ENCODE measurements at regions not wholly inside any gene's neighbourhood (a gene's known extent, or its start where the extent isn't known, plus 50 kb on each side); places are given as distances from the start of the nearest gene placed in this dataset.
"Not testable (repeated sequence)": the region's sequence is repeated elsewhere in the genome, so short reads cannot be mapped to it uniquely, and the experiment has no call there.

- DNase-seq, result no peak
These were observed 68.1 kb upstream of the GRXCR1 start for GRCh38 chr4:42824278-42824977.

GRCh38 chr4:42821230-42821629 lies 71.3 kb upstream of the GRXCR1 start:
- no peak for DNase-seq

GRCh38 chr4:42819863-42820514 lies 72.5 kb upstream of the GRXCR1 start:
- no peak for DNase-seq

- no peak for DNase-seq
These were observed 74.6 kb upstream of the GRXCR1 start for GRCh38 chr4:42817913-42818312.

- DNase-seq, result no peak
These were observed 75.6 kb upstream of the GRXCR1 start for GRCh38 chr4:42816880-42817400.

- DNase-seq, result no peak
These were observed 76.2 kb upstream of the GRXCR1 start for GRCh38 chr4:42816189-42816879.

GRCh38 chr4:42809419-42810084 lies 83.0 kb upstream of the GRXCR1 start:
- DNase-seq, result no peak

GRCh38 chr4:42806303-42806835 lies 86.1 kb upstream of the GRXCR1 start:
- no peak for DNase-seq

GRCh38 chr4:42789041-42789567 lies 103.4 kb upstream of the GRXCR1 start:
- no peak for DNase-seq

- DNase-seq, result no peak
These were observed 105.4 kb upstream of the GRXCR1 start for GRCh38 chr4:42787079-42787463.

GRCh38 chr4:42786350-42787078 lies 106.0 kb upstream of the GRXCR1 start:
- peak; percentile 7 for DNase-seq

- no peak for DNase-seq
These were observed 106.7 kb upstream of the GRXCR1 start for GRCh38 chr4:42785817-42786216.

GRCh38 chr4:42781315-42781714 lies 111.2 kb upstream of the GRXCR1 start:
- DNase-seq, result no peak

GRCh38 chr4:42778349-42778748 lies 114.2 kb upstream of the GRXCR1 start:
- no peak for DNase-seq

GRCh38 chr4:42768125-42768748 lies 111.3 kb upstream of the ATP8A1 start:
- no peak for DNase-seq

GRCh38 chr4:42767669-42768068 lies 110.8 kb upstream of the ATP8A1 start:
- DNase-seq, result no peak

GRCh38 chr4:42761804-42762203 lies 104.9 kb upstream of the ATP8A1 start:
- DNase-seq, result no peak

- DNase-seq, result not testable (repeated sequence)
These were observed 98.1 kb upstream of the ATP8A1 start for GRCh38 chr4:42754965-42755364.

- DNase-seq, result no peak
These were observed 94.7 kb upstream of the ATP8A1 start for GRCh38 chr4:42751587-42751986.

- DNase-seq, result no peak
These were observed 94.0 kb upstream of the ATP8A1 start for GRCh38 chr4:42750856-42751255.

GRCh38 chr4:42750091-42750490 lies 93.2 kb upstream of the ATP8A1 start:
- DNase-seq, result peak; percentile 4

- DNase-seq, result no peak
These were observed 91.1 kb upstream of the ATP8A1 start for GRCh38 chr4:42747971-42748370.

All from DMS 273 treated with DMSO at 0.1 percent for 48 hours (cell line).